B cell (primary cell): ENCODE measurements at regions not wholly inside any gene's neighbourhood (a gene's known extent, or its start where the extent isn't known, plus 50 kb on each side); places are given as distances from the start of the nearest gene placed in this dataset.

Experiments
- EZH2 ChIP-seq: IDR thresholded peaks from 2 replicates; pipeline ENCODE4 v1.6.1; 2012; ENCODE audit warnings: borderline replicate concordance, low read depth, mild to moderate bottlenecking, moderate library complexity, low read length; ENCODE audit not compliant: insufficient read depth, poor library complexity, severe bottlenecking
- TF ChIP-seq, protein P1 (sequence below): fragments of 200-600 bp; IDR thresholded peaks from one replicate; pipeline ENCODE4 v1.8.0; 2022; ENCODE audit warnings: antibody characterized with exemption, mild to moderate bottlenecking

DNA sequence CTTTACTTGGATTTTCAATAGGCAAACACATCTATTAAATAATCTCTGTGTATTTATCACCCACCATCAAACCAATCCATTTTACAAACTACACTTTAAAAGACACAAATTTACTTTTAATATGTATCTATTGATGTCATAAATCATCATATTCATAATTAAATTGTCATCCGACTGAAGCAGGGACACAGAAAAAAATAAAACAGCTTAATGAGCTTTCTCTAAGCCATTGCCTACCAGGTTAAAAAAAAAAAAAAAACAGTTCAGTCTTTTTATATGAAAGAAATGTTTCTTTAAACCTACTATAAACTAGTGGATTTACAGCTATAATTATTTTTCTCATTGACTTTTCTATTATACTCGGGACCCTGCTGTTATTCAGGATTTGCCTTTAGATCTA is 57.3 kb downstream of the PABPC4L start:
- TF ChIP-seq EZH2, result no peak
- TF ChIP-seq, protein P1, sequence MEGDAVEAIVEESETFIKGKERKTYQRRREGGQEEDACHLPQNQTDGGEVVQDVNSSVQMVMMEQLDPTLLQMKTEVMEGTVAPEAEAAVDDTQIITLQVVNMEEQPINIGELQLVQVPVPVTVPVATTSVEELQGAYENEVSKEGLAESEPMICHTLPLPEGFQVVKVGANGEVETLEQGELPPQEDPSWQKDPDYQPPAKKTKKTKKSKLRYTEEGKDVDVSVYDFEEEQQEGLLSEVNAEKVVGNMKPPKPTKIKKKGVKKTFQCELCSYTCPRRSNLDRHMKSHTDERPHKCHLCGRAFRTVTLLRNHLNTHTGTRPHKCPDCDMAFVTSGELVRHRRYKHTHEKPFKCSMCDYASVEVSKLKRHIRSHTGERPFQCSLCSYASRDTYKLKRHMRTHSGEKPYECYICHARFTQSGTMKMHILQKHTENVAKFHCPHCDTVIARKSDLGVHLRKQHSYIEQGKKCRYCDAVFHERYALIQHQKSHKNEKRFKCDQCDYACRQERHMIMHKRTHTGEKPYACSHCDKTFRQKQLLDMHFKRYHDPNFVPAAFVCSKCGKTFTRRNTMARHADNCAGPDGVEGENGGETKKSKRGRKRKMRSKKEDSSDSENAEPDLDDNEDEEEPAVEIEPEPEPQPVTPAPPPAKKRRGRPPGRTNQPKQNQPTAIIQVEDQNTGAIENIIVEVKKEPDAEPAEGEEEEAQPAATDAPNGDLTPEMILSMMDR, result no peak
